Activated B cell treated with CpG ODN at 0.5 μM for 24 hours (primary cell): ENCODE measurements at regions not wholly inside any gene's neighbourhood (a gene's known extent, or its start where the extent isn't known, plus 50 kb on each side); places are given as distances from the start of the nearest gene placed in this dataset.

Experiments
- ATAC-seq: fragments of 200-7000 bp; cut with Tn5 transposase; one replicate; pipeline ENCODE4 v1.10.0; 2021; ENCODE audit warnings: low read depth, mild to moderate bottlenecking, moderate library complexity
- CTCF ChIA-PET: fragments of 350-600 bp; sonication (Branson Sonifier 250); formaldehyde crosslinking; loops from one replicate; lab custom pipeline; 2021; ENCODE audit warnings: antibody characterized with exemption; lab: Charles Lee
- POLR2A ChIA-PET: fragments of 350-600 bp; sonication (Branson Sonifier 250); formaldehyde crosslinking; loops from one replicate; lab custom pipeline; 2021; ENCODE audit warnings: antibody characterized with exemption; lab: Charles Lee
- DNase-seq: peaks from one replicate; pipeline ENCODE4 v3.0.0; 2022
- H3K27ac Mint-ChIP-seq: one replicate; pipeline ENCODE4 v1.8.0; 2020; ENCODE audit warnings: mixed read lengths
- H3K27me3 Mint-ChIP-seq: one replicate; pipeline ENCODE4 v1.8.0; 2021; ENCODE audit warnings: mixed read lengths
- H3K36me3 Mint-ChIP-seq: one replicate; pipeline ENCODE4 v1.8.0; 2021; ENCODE audit warnings: low read depth, mixed read lengths
- H3K4me1 Mint-ChIP-seq: one replicate; pipeline ENCODE4 v1.8.0; 2021; ENCODE audit warnings: mixed read lengths
- H3K4me3 Mint-ChIP-seq: one replicate; pipeline ENCODE4 v1.8.0; 2020; ENCODE audit warnings: mild to moderate bottlenecking, mixed read lengths
- H3K9me3 Mint-ChIP-seq: one replicate; pipeline ENCODE4 v1.8.0; 2020; ENCODE audit warnings: mixed read lengths
- intact Hi-C: fragments of 100-400 bp; cut with micrococcal nuclease; formaldehyde crosslinking; loops from one replicate; pipeline ENCODE4 v1.15.1; 2024
- TF ChIP-seq, protein P1 (sequence below): fragments of 200-600 bp; IDR thresholded peaks from one replicate; pipeline ENCODE4 v1.8.0; 2022; ENCODE audit warnings: antibody characterized with exemption, mild to moderate bottlenecking

DNA sequence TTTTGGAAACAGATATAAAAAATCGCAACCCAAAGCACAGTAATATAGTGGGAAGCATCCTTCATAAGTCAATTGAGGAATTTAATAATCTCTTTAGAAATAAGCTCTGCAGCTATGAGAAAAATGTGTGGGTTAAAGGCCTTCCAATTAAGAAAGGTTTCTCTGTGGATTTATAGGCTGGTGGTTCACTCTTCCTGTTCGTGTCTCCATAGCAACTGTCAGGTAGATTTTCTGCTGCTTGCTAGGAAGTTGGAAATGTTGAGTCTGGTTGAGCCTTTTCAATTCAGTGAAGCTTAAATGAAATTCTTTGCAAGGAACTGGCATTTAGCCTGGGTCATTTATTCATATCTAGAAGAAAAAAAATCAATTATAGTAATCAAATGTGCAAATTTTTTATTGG lies 652.8 kb upstream of the CELF2 start:
- Mint-ChIP-seq H3K36me3 (no peaks in the 10 kb centered on the region), H3K4me3 (no peak overlapping the region), H3K4me1 (no peaks in the 10 kb centered on the region), H3K27me3 (no peaks in the 10 kb centered on the region), H3K27ac (no peak overlapping the region), H3K9me3 (no peaks in the 10 kb centered on the region)
- TF ChIP-seq, protein P1, sequence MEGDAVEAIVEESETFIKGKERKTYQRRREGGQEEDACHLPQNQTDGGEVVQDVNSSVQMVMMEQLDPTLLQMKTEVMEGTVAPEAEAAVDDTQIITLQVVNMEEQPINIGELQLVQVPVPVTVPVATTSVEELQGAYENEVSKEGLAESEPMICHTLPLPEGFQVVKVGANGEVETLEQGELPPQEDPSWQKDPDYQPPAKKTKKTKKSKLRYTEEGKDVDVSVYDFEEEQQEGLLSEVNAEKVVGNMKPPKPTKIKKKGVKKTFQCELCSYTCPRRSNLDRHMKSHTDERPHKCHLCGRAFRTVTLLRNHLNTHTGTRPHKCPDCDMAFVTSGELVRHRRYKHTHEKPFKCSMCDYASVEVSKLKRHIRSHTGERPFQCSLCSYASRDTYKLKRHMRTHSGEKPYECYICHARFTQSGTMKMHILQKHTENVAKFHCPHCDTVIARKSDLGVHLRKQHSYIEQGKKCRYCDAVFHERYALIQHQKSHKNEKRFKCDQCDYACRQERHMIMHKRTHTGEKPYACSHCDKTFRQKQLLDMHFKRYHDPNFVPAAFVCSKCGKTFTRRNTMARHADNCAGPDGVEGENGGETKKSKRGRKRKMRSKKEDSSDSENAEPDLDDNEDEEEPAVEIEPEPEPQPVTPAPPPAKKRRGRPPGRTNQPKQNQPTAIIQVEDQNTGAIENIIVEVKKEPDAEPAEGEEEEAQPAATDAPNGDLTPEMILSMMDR = no peak
- no peak for DNase-seq
- ChIA-PET CTCF (no interaction called here), POLR2A (no interaction called here)
- intact Hi-C loops = no loop called here
- ATAC-seq = no peak

DNA sequence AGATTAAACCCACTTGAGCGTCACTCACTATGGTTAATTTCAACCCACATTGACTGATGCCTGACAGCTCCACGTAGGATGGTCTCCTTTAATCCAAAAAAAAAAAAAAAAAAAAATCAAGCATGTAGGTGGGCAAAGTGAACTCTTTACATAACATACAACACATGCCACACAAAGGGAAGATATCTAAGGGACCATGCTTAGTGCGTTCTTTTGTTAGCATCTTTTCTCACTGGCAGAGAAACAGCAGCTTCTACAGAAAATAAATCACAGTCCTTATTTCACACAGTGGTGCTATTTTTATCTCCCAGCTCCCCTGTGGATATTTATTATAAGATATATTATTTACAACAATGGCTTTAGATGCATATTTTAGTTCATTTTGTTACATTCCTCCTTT lies 652.0 kb upstream of the CELF2 start:
- Mint-ChIP-seq H3K4me3 (no peak overlapping the region), H3K27ac (no peak overlapping the region), H3K27me3 (no peaks in the 10 kb centered on the region), H3K4me1 (no peaks in the 10 kb centered on the region), H3K9me3 (no peaks in the 10 kb centered on the region), H3K36me3 (no peaks in the 10 kb centered on the region)
- POLR2A ChIA-PET = no interaction called here
- CTCF ChIA-PET = no interaction called here
- TF ChIP-seq, protein P1 = no peak
- intact Hi-C loops = no loop called here
- no peak for ATAC-seq
- no peak for DNase-seq

DNA sequence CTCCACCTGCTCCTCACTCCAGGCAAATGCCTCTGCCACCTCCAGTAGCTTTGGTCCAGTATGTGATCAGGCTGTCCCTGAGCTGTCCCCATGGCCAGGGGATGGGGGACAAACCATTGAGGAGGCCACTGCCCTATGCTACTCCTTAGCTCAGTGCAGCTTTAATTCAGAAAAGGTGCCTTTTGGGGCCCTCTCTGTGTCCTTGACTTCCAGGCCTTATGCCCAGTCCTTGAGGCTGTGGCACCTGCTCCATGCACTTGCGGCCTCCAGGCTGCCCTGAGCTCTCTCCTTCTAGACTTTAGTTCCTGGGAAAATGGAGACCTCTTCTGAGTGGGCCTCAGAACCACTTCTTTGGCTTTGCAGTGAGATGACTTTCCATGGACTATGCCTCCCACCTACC lies 650.8 kb upstream of the CELF2 start:
- TF ChIP-seq, protein P1 = no peak
- no peaks in the 10 kb centered on the region for H3K27me3 Mint-ChIP-seq
- H3K27ac Mint-ChIP-seq = no peak overlapping the region
- ATAC-seq (no peak), DNase-seq (no peak)
- H3K36me3 Mint-ChIP-seq = no peaks in the 10 kb centered on the region
- ChIA-PET CTCF (no interaction called here), POLR2A (no interaction called here)
- no peaks in the 10 kb centered on the region for H3K9me3 Mint-ChIP-seq
- no peak overlapping the region for H3K4me3 Mint-ChIP-seq
- no peaks in the 10 kb centered on the region for H3K4me1 Mint-ChIP-seq
- intact Hi-C loops = no loop called here

DNA sequence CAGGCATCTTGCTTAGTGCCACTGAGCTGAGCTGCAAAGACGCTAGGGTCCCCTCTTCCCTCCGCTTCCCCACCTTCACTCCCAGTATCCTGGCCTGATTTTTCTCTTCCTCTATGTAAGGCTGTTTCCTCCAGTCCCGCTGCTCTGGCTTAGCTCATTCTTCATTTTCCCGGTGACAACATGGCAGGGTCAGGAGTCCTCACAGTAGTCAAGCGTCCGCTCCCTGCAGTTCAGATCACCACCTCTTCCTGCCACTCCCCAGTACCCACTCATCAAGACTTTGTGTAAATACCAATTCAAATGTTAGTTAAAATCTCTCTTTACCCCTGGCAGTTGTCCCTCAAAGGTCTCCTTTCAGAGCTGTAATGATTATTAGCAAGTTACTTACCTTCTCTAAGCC lies 650.4 kb upstream of the CELF2 start:
- no peak for ATAC-seq
- Mint-ChIP-seq H3K4me1 (no peaks in the 10 kb centered on the region), H3K4me3 (no peak overlapping the region), H3K27me3 (no peaks in the 10 kb centered on the region), H3K27ac (no peak overlapping the region), H3K36me3 (no peaks in the 10 kb centered on the region), H3K9me3 (no peaks in the 10 kb centered on the region)
- intact Hi-C loops = no loop called here
- TF ChIP-seq, protein P1 = no peak
- CTCF ChIA-PET = no interaction called here
- no peak for DNase-seq
- POLR2A ChIA-PET = no interaction called here

DNA sequence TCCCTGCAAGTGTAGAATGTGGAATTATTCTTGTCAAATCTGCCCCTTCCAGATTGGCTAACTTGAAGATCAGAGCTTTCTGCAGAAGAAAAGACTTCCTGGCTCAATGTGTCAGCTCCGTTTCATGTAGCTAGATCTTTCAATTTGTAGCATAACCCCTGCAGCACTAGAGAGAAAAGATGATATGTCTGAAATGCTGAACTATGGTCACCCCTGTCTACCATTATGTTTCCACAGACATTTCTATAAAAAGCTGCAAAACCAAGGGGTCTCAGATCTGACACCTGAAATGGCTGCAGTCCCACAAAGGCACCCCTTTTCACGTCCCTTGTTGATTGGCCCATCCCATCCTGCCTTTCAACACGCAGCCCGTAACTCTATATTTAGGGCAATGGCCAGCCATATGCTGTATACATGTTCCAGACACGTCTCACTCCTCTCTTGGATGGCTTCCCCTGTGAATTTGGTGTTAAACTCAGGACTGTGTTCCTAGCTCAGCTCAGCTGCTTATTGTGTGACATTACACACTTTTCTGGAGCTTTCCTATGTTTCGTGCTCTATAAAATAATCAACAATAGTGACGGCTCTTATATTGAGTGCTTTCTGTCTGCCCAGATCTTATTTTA lies 648.6 kb upstream of the CELF2 start:
- ChIA-PET POLR2A (no interaction called here), CTCF (no interaction called here)
- no peaks in the 10 kb centered on the region for H3K4me1 Mint-ChIP-seq
- no peaks in the 10 kb centered on the region for H3K9me3 Mint-ChIP-seq
- H3K27me3 Mint-ChIP-seq = no peaks in the 10 kb centered on the region
- ATAC-seq (no peak), DNase-seq (no peak)
- H3K27ac Mint-ChIP-seq = no peak overlapping the region
- H3K36me3 Mint-ChIP-seq = no peaks in the 10 kb centered on the region
- intact Hi-C loops = no loop called here
- TF ChIP-seq, protein P1 = no peak
- H3K4me3 Mint-ChIP-seq = no peak overlapping the region
